Thyroid gland (tissue), 4 donors: ENCODE measurements at regions not wholly inside any gene's neighbourhood (a gene's known extent, or its start where the extent isn't known, plus 50 kb on each side); places are given as distances from the start of the nearest gene placed in this dataset.

Experiments used
- DNase-seq, 2 donors: peaks; one replicate each; pipeline ENCODE4 v3.0.0-alpha.2; 2019
- H3K27ac ChIP-seq, 3 donors: fragments of 200-600 bp; sonication (generic); 1 replicate in 2 of 3; 2 replicates in 1 of 3; pipeline ENCODE4 v1.5.1; 2016 to 2019; ENCODE audit warnings: mild to moderate bottlenecking in 1 of 3, moderate library complexity in 1 of 3
- H3K27me3 ChIP-seq: fragments of 200-600 bp; sonication (generic); one replicate; pipeline ENCODE4 v1.5.1; 2019
- H3K36me3 ChIP-seq, 2 donors: fragments of 200-600 bp; sonication (generic); one replicate each; pipeline ENCODE4 v1.5.1; 2016 to 2019
- H3K4me1 ChIP-seq, 2 donors: fragments of 200-600 bp; sonication (generic); one replicate each; pipeline ENCODE4 v1.5.1; 2017 to 2019
- H3K4me3 ChIP-seq, 3 donors: fragments of 200-600 bp; sonication (generic); replicated peaks in 1 of 3; 1 replicate in 2 of 3; 2 replicates in 1 of 3; pipeline ENCODE4 v1.5.1; 2016; ENCODE audit warnings: mild to moderate bottlenecking in 1 of 3
- H3K9me3 ChIP-seq: fragments of 200-600 bp; sonication (generic); one replicate; pipeline ENCODE4 v1.5.1; 2017
- CTCF ChIP-seq, 6 experiments: fragments of 200-600 bp in 3 of 6; fragments of 450-650 bp in 3 of 6; sonication (generic) in 3 of 6; IDR thresholded peaks; one replicate each; pipeline ENCODE4 v1.5.1; 2016 to 2019; ENCODE audit warnings: antibody characterized with exemption in 6 of 6, mild to moderate bottlenecking in 2 of 6, inconsistent platforms in 1 of 6, moderate library complexity in 1 of 6
- POLR2A ChIP-seq, 2 donors: fragments of 450-650 bp; IDR thresholded peaks; one replicate each; pipeline ENCODE4 v1.6.1; 2017; ENCODE audit warnings: antibody characterized with exemption in 2 of 2, mild to moderate bottlenecking in 2 of 2, moderate library complexity in 1 of 2
- WGBS, 2 donors: methylation state at CpG; one replicate each; pipeline ENCODE4 v1.1.5; 2017; 5-methylcytosine and 5-hydroxymethylcytosine counted together
- intact Hi-C: fragments of 100-400 bp; cut with DNase I; formaldehyde crosslinking; loops from one replicate; pipeline ENCODE4 v1.15.1; 2023

GRCh38 chr20:41694796-41695195 is 76.6 kb upstream of the CHD6 start:
- no peak for DNase-seq
- Histone ChIP-seq H3K9me3 (no peaks in the 10 kb centered on the region), H3K27me3 (no peaks in the 10 kb centered on the region), H3K4me1 (no peaks in the 10 kb centered on the region), H3K4me3 (no peak overlapping the region), H3K36me3 (no peaks in the 10 kb centered on the region), H3K27ac (no peak overlapping the region)
- 89 to 95% methylated on average over 2 of the region's 2 CpGs for WGBS, 2 donors
- no peak for TF ChIP-seq CTCF (IDR thresholded peaks at IDR 0.05)
- no peak for TF ChIP-seq POLR2A (IDR thresholded peaks at IDR 0.05)
- intact Hi-C loops: no loop called here

- Histone ChIP-seq H3K4me3 (peak overlapping the region; percentile 2 to 66 (median 56)), H3K27ac (peak overlapping the region; percentile 71 to 91 (median 87)), H3K9me3 (no peaks in the 10 kb centered on the region), H3K27me3 (no peaks in the 10 kb centered on the region), H3K4me1 (no peaks in the 10 kb centered on the region), H3K36me3 (no peaks in the 10 kb centered on the region)
- intact Hi-C loops: no loop called here
- WGBS, 2 donors: 0 to 1% methylated on average over 31 of the region's 33 CpGs
- peak; percentile 81 to 83 for DNase-seq
- peak in 4 of 6 experiments; percentile 31 to 49 (median 36) for TF ChIP-seq CTCF (IDR thresholded peaks at IDR 0.05)
- peak in 1 of 2 donors; percentile 53 for TF ChIP-seq POLR2A (IDR thresholded peaks at IDR 0.05)
Measured at GRCh38 chr20:41693136-41693979, 75.2 kb upstream of the CHD6 start.

- 14 to 21% methylated on average over 8 to 15 of the region's 29 CpGs for WGBS, 2 donors
- DNase-seq: peak; percentile 89 to 90
- Histone ChIP-seq H3K4me1 (no peaks in the 10 kb centered on the region), H3K27ac (peak overlapping the region; percentile 71 to 91 (median 87)), H3K27me3 (no peaks in the 10 kb centered on the region), H3K4me3 (peak overlapping the region; percentile 2 to 66 (median 56)), H3K36me3 (no peaks in the 10 kb centered on the region), H3K9me3 (no peaks in the 10 kb centered on the region)
- TF ChIP-seq CTCF (IDR thresholded peaks at IDR 0.05) (no peak), POLR2A (IDR thresholded peaks at IDR 0.05) (peak in 1 of 2 donors; percentile 44)
- intact Hi-C loops: no loop called here
Measured at GRCh38 chr20:41692479-41693135, 74.4 kb upstream of the CHD6 start.

- Histone ChIP-seq H3K4me3 (no peak overlapping the region), H3K27ac (no peak overlapping the region), H3K4me1 (no peaks in the 10 kb centered on the region), H3K27me3 (no peaks in the 10 kb centered on the region), H3K9me3 (no peaks in the 10 kb centered on the region), H3K36me3 (no peaks in the 10 kb centered on the region)
- TF ChIP-seq CTCF (IDR thresholded peaks at IDR 0.05): no peak
- TF ChIP-seq POLR2A (IDR thresholded peaks at IDR 0.05): no peak
- intact Hi-C loops: no loop called here
- no peak for DNase-seq
- 91 to 95% methylated on average over 2 of the region's 2 CpGs for WGBS, 2 donors
Measured at GRCh38 chr20:41691443-41691842, 73.3 kb upstream of the CHD6 start.

GRCh38 chr20:41690702-41691101 is 72.5 kb upstream of the CHD6 start:
- Histone ChIP-seq H3K9me3 (no peaks in the 10 kb centered on the region), H3K27me3 (no peaks in the 10 kb centered on the region), H3K36me3 (no peaks in the 10 kb centered on the region), H3K4me3 (no peak overlapping the region), H3K4me1 (no peaks in the 10 kb centered on the region), H3K27ac (no peak overlapping the region)
- TF ChIP-seq CTCF (IDR thresholded peaks at IDR 0.05) (no peak), POLR2A (IDR thresholded peaks at IDR 0.05) (no peak)
- no peak for DNase-seq
- WGBS, 2 donors: 96 to 100% methylated on average over 1 of the region's 1 CpG
- intact Hi-C loops: no loop called here
